ENCODE measurements at regions not wholly inside any gene's neighbourhood (a gene's known extent, or its start where the extent isn't known, plus 50 kb on each side); places are given as distances from the start of the nearest gene placed in this dataset.

DNA sequence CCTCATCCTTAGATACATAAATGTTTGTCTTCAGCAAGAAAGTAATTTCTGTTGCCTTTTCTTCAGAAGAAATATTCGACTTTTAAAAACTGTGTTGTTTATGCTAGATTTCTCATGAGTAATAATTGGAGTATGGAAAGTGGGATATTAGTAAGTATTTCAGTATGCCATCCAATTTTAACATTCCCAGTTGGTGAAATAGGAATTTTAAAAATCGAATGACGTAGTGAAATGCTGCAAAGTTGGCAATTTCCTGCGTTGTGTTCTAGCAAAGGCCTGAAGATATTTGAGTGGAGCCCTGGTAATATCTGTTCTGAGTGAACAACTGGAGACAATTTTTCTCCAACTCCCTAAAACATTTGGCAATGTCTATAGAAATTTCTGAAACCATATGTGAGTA, 190.1 kb downstream of the ZNF330 start:
- TF ChIP-seq YY1 (IDR thresholded peaks at IDR 0.05; ENCODE audit: insufficient read depth, insufficient read length), result no peak
- TF ChIP-seq ZNF274 (IDR thresholded peaks at IDR 0.05; ENCODE audit: low read depth, low read length), result no peak

All from NT2/D1 (cell line).